ENCODE measurements at regions not wholly inside any gene's neighbourhood (a gene's known extent, or its start where the extent isn't known, plus 50 kb on each side); places are given as distances from the start of the nearest gene placed in this dataset.

DNA sequence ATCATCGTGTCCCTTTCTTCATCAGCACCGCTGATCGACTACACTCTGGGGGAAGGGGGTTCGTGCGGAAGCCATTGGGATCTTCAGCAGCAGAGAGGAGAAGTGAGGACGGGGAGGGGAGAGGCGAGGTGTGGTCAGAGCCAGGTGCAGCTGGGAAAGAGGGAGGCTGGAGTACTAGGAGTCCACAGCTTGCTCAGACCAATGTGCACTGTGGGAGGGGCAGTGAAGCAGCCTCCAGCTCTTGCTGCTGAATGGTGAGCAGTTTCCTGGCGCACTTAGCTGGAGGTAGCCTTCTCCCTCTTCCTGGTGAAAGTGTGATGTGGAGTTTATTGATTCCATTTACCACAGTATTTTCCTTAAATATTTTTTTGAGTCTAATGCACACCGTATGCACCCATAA lies 99.0 kb upstream of the NECTIN1 start:
- TF ChIP-seq, protein P1, sequence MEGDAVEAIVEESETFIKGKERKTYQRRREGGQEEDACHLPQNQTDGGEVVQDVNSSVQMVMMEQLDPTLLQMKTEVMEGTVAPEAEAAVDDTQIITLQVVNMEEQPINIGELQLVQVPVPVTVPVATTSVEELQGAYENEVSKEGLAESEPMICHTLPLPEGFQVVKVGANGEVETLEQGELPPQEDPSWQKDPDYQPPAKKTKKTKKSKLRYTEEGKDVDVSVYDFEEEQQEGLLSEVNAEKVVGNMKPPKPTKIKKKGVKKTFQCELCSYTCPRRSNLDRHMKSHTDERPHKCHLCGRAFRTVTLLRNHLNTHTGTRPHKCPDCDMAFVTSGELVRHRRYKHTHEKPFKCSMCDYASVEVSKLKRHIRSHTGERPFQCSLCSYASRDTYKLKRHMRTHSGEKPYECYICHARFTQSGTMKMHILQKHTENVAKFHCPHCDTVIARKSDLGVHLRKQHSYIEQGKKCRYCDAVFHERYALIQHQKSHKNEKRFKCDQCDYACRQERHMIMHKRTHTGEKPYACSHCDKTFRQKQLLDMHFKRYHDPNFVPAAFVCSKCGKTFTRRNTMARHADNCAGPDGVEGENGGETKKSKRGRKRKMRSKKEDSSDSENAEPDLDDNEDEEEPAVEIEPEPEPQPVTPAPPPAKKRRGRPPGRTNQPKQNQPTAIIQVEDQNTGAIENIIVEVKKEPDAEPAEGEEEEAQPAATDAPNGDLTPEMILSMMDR (IDR thresholded peaks at IDR 0.05; ENCODE audit: poor library complexity, severe bottlenecking) = no peak
- no peak for TF ChIP-seq MXI1 (conservative IDR thresholded peaks at IDR 0.05; ENCODE audit: poor library complexity, severe bottlenecking)
